ENCODE measurements at regions not wholly inside any gene's neighbourhood (a gene's known extent, or its start where the extent isn't known, plus 50 kb on each side); places are given as distances from the start of the nearest gene placed in this dataset.

DNA sequence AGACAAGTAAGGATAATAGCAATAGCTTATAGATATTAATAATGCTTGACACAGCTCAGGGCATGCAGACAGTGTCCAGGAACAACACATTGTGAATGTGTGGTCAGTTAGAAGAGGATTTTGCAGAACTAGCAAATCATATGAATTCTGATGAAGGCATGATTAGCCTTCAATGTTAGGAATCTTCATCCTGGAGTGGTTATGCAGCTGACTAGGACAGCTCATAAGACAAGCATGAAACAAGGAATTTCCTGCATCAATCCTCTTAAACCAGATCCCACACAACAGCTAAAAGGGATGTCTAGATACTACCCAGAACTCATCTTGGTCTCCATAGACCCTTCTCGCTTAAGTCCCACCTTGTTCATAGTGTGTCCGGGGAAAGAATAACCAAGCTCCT, 499.0 kb upstream of the ATP11B start:
- intact Hi-C loops (cut with micrococcal nuclease; ENCODE audit: unreplicated experiment) = no loop called here
- BruUV-seq (replicated peaks) = no TSS peak
- CTCF ChIA-PET = no interaction called here

DNA sequence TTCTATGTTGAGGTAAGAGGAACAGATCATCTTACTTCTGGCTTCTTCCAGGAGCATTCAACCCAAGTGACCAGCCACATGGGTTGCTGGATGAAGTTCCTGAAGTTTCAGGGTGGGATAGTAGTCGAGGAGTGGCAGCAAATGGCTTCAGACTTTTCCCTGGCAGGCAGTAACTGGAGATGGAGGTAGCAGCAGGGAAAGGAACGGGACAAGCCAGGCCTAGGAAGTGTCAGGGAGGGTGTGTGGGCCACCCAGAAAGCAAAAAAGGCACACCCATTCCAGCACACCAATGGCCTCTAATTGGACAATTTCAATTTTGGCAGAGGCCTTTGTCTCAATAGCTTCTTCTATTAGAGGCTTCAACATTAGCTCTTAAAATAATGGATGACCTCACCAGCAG, 498.6 kb upstream of the ATP11B start:
- Histone ChIP-seq H3K27ac (ENCODE audit: low read depth, low read length, poor library complexity, severe bottlenecking) (no peak overlapping the region), H3K36me3 (ENCODE audit: insufficient read depth, low read length, poor library complexity, severe bottlenecking) (no peaks in the 10 kb centered on the region), H3K9me3 (ENCODE audit: low read depth, low read length, poor library complexity, severe bottlenecking) (no peaks in the 10 kb centered on the region), H3K4me3 (ENCODE audit: low read depth, low read length, poor library complexity, severe bottlenecking) (no peak overlapping the region), H3K27me3 (replicated peaks; ENCODE audit: insufficient read depth, low read depth, low read length, poor library complexity) (no peaks in the 10 kb centered on the region), H3K4me1 (ENCODE audit: insufficient read depth, low read length, poor library complexity, severe bottlenecking) (no peaks in the 10 kb centered on the region)
- no TSS peak for BruUV-seq (replicated peaks)
- intact Hi-C loops (cut with micrococcal nuclease; ENCODE audit: unreplicated experiment) = no loop called here
- ChIA-PET POLR2A (ENCODE audit: low non-redundant PET) (no interaction called here), CTCF (no interaction called here)
- TF ChIP-seq EZH2 (IDR thresholded peaks at IDR 0.05; ENCODE audit: borderline replicate concordance, low read depth, low read length, poor library complexity, severe bottlenecking) = no peak
- TF ChIP-seq, protein P1, sequence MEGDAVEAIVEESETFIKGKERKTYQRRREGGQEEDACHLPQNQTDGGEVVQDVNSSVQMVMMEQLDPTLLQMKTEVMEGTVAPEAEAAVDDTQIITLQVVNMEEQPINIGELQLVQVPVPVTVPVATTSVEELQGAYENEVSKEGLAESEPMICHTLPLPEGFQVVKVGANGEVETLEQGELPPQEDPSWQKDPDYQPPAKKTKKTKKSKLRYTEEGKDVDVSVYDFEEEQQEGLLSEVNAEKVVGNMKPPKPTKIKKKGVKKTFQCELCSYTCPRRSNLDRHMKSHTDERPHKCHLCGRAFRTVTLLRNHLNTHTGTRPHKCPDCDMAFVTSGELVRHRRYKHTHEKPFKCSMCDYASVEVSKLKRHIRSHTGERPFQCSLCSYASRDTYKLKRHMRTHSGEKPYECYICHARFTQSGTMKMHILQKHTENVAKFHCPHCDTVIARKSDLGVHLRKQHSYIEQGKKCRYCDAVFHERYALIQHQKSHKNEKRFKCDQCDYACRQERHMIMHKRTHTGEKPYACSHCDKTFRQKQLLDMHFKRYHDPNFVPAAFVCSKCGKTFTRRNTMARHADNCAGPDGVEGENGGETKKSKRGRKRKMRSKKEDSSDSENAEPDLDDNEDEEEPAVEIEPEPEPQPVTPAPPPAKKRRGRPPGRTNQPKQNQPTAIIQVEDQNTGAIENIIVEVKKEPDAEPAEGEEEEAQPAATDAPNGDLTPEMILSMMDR (conservative IDR thresholded peaks at IDR 0.05; ENCODE audit: low read depth, low read length) = no peak
- DNase-seq (ENCODE audit: low spot score) = no peak

More for the DNA sequence above, 499.0 kb upstream of the ATP11B start:
- DNase-seq (ENCODE audit: low spot score) = no peak
- Histone ChIP-seq H3K36me3 (ENCODE audit: insufficient read depth, low read length, poor library complexity, severe bottlenecking) (no peaks in the 10 kb centered on the region), H3K9me3 (ENCODE audit: low read depth, low read length, poor library complexity, severe bottlenecking) (no peaks in the 10 kb centered on the region), H3K4me1 (ENCODE audit: insufficient read depth, low read length, poor library complexity, severe bottlenecking) (no peaks in the 10 kb centered on the region), H3K4me3 (ENCODE audit: low read depth, low read length, poor library complexity, severe bottlenecking) (no peak overlapping the region), H3K27me3 (replicated peaks; ENCODE audit: insufficient read depth, low read depth, low read length, poor library complexity) (no peaks in the 10 kb centered on the region), H3K27ac (ENCODE audit: low read depth, low read length, poor library complexity, severe bottlenecking) (no peak overlapping the region)
- TF ChIP-seq, protein P1 (conservative IDR thresholded peaks at IDR 0.05; ENCODE audit: low read depth, low read length) = no peak
- no peak for TF ChIP-seq EZH2 (IDR thresholded peaks at IDR 0.05; ENCODE audit: borderline replicate concordance, low read depth, low read length, poor library complexity, severe bottlenecking)
- POLR2A ChIA-PET (ENCODE audit: low non-redundant PET) = no interaction called here

DNA sequence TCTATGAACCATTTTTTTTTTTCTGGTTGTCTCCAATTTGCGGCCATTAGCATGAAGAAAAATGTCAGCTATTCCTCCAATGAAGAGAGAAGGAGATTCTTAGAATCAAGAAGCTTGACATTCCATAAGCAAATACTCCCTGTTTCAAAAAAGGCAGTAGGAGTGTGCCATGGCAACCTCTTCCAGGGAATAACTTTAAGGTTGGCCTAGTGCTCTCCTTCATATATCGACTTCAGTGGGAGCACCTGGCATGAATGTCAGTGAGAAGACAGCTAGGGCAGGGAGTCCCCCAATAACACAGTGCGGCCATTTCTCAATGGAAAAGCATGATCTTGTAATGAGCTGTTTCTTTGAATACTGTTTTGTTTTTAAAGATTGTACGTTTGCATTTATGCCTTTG, 493.0 kb upstream of the ATP11B start:
- TF ChIP-seq EZH2 (IDR thresholded peaks at IDR 0.05; ENCODE audit: borderline replicate concordance, low read depth, low read length, poor library complexity, severe bottlenecking) = no peak
- TF ChIP-seq, protein P1 (conservative IDR thresholded peaks at IDR 0.05; ENCODE audit: low read depth, low read length) = no peak
- Histone ChIP-seq H3K9me3 (ENCODE audit: low read depth, low read length, poor library complexity, severe bottlenecking) (no peaks in the 10 kb centered on the region), H3K27ac (ENCODE audit: low read depth, low read length, poor library complexity, severe bottlenecking) (no peak overlapping the region), H3K4me1 (ENCODE audit: insufficient read depth, low read length, poor library complexity, severe bottlenecking) (no peaks in the 10 kb centered on the region), H3K27me3 (replicated peaks; ENCODE audit: insufficient read depth, low read depth, low read length, poor library complexity) (peaks cover 3% of the 10 kb centered on the region), H3K4me3 (ENCODE audit: low read depth, low read length, poor library complexity, severe bottlenecking) (no peak overlapping the region), H3K36me3 (ENCODE audit: insufficient read depth, low read length, poor library complexity, severe bottlenecking) (no peaks in the 10 kb centered on the region)
- POLR2A ChIA-PET (ENCODE audit: low non-redundant PET) = no interaction called here
- no TSS peak for BruUV-seq (replicated peaks)
- intact Hi-C loops (cut with micrococcal nuclease; ENCODE audit: unreplicated experiment) = no loop called here
- CTCF ChIA-PET = no interaction called here
- DNase-seq (ENCODE audit: low spot score) = no peak
